GM12891 (cell line): ENCODE measurements at regions not wholly inside any gene's neighbourhood (a gene's known extent, or its start where the extent isn't known, plus 50 kb on each side); places are given as distances from the start of the nearest gene placed in this dataset.

Experiments
- DNase-seq: peaks from one replicate; pipeline ENCODE4 v3.0.0; 2011; ENCODE audit warnings: low spot score; ENCODE audit not compliant: insufficient read length
- FAIRE-seq: peaks from 2 replicates; lab custom pipeline; 2011; peaks lifted over from hg19 to GRCh38; lab: Jason Lieb, UNC
- PAX5 ChIP-seq: IDR thresholded peaks from 2 replicates; pipeline ENCODE4 v1.6.1; 2011; ENCODE audit warnings: low read length, moderate library complexity, mild to moderate bottlenecking; ENCODE audit not compliant: insufficient read depth, severe bottlenecking
- POLR2A ChIP-seq: IDR thresholded peaks from 2 replicates; pipeline ENCODE4 v1.6.1; 2011; ENCODE audit warnings: low read depth, low read length, control low read depth
- POLR2AphosphoS5 ChIP-seq: IDR thresholded peaks from 2 replicates; pipeline ENCODE4 v1.6.1; 2011; ENCODE audit warnings: low read depth, low read length, control low read depth
- POU2F2 ChIP-seq: IDR thresholded peaks from 2 replicates; pipeline ENCODE4 v1.6.1; 2011; ENCODE audit warnings: low read depth, mild to moderate bottlenecking, control low read depth, low read length, moderate library complexity
- SPI1 ChIP-seq: IDR thresholded peaks from 2 replicates; pipeline ENCODE4 v1.6.1; 2011; ENCODE audit warnings: low read depth, low read length, control low read depth
- TAF1 ChIP-seq: IDR thresholded peaks from 2 replicates; pipeline ENCODE4 v1.6.1; 2011; ENCODE audit warnings: low read depth, low read length, control low read depth

- FAIRE-seq, result no peak
- TF ChIP-seq POU2F2, result no peak
- no peak for TF ChIP-seq PAX5
- TF ChIP-seq POLR2A, result no peak
- TF ChIP-seq TAF1, result no peak
- no peak for TF ChIP-seq SPI1
- no peak for TF ChIP-seq POLR2AphosphoS5
- no peak for DNase-seq
Observed at GRCh38 chr5:114266374-114266773, 95.5 kb upstream of the KCNN2 start.

DNA sequence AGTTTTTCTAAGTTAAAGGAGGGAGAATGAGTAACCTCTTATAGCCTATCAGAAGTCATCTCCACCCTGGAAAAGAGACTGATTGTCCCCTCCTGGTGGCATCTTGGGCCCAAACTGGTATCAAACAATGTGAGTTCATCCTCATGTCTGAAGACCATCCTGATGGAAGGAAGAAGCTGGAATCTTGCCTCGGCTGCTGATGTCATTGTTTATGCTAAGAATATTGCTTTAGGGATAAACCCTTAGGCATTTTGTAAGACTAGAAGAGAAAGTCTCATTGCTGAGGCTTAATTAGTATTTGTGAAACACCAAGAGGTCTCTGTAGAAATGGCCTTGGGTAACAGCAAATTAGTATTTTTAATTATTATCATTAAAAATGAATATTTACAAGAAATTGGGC is 65.7 kb upstream of the KCNN2 start:
- TF ChIP-seq SPI1, result no peak
- no peak for TF ChIP-seq TAF1
- TF ChIP-seq POU2F2, result no peak
- no peak for TF ChIP-seq PAX5
- no peak for TF ChIP-seq POLR2A
- TF ChIP-seq POLR2AphosphoS5, result no peak
- no peak for DNase-seq
- FAIRE-seq, result no peak

- DNase-seq (no peak), FAIRE-seq (no peak)
- TF ChIP-seq POLR2AphosphoS5, result no peak
- no peak for TF ChIP-seq PAX5
- TF ChIP-seq POLR2A, result no peak
- no peak for TF ChIP-seq SPI1
- no peak for TF ChIP-seq POU2F2
- TF ChIP-seq TAF1, result no peak
Observed at GRCh38 chr5:114297915-114298314, 64.0 kb upstream of the KCNN2 start.

- DNase-seq (no peak), FAIRE-seq (peak; percentile 58)
- TF ChIP-seq SPI1, result no peak
Observed at GRCh38 chr5:114305402-114306207, 56.3 kb upstream of the KCNN2 start.

GRCh38 chr5:114308017-114308416 is 53.9 kb upstream of the KCNN2 start:
- TF ChIP-seq SPI1 (no peak), TAF1 (no peak), POLR2AphosphoS5 (no peak), POLR2A (no peak), PAX5 (no peak), POU2F2 (no peak)
- FAIRE-seq (no peak), DNase-seq (no peak)

GRCh38 chr5:114308508-114308907 is 53.4 kb upstream of the KCNN2 start:
- no peak for FAIRE-seq
- TF ChIP-seq POLR2AphosphoS5 (no peak), PAX5 (no peak), POU2F2 (no peak), POLR2A (no peak), TAF1 (no peak), SPI1 (no peak)
- DNase-seq, result no peak

DNA sequence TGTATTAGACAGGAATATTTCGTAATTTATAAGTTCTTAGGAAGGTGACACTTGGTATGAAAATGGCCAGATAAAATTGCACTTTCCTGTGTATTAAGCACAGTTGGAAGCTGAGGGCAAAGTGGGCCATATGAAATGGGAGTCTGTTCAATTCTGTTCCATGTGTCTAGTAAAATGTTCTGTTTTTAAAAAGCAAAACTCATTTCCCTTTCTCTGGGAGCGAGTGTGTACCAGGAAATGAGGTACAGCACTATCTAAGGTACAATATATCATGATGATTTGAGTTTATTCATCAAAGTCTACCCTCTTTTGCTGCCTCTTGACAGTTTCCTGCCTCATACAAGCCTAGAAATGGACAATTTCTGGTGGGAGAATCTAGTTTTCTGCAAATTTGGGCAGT is 51.2 kb upstream of the KCNN2 start:
- no peak for FAIRE-seq
- DNase-seq, result no peak

GRCh38 chr5:114311281-114311680 is 50.6 kb upstream of the KCNN2 start:
- DNase-seq (no peak), FAIRE-seq (no peak)
- no peak for TF ChIP-seq PAX5
- TF ChIP-seq POU2F2, result no peak
- no peak for TF ChIP-seq TAF1
- TF ChIP-seq POLR2A, result no peak
- no peak for TF ChIP-seq SPI1
- no peak for TF ChIP-seq POLR2AphosphoS5

More for the DNA sequence above, 51.2 kb upstream of the KCNN2 start:
- no peak for TF ChIP-seq PAX5
- no peak for TF ChIP-seq POLR2AphosphoS5
- TF ChIP-seq SPI1, result no peak
- no peak for TF ChIP-seq POLR2A
- no peak for TF ChIP-seq POU2F2
- TF ChIP-seq TAF1, result no peak

DNA sequence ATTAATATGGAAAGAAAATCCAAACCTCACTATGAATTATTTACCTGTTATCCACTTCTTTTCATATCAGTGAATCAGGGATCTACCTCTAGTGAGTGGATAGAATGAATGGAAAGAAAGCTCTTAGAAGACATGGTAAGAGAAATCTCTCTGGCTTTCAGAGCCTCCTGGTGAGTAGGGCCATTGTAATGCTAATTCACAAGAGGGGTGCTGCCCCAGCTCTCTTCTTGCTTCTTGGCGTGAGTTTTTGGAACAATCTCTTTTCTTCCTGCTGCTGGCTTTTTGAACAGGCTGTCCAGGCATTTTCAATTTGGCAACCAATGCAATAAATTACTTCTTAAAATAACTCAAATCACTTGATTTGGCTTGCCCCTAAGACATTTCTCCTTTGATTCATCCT is 49.9 kb upstream of the KCNN2 start:
- FAIRE-seq (no peak), DNase-seq (no peak)
- TF ChIP-seq POLR2AphosphoS5, result no peak
